ENCODE measurements at regions not wholly inside any gene's neighbourhood (a gene's known extent, or its start where the extent isn't known, plus 50 kb on each side); places are given as distances from the start of the nearest gene placed in this dataset.

GRCh38 chr5:167778228-167778627, 513.2 kb upstream of the WWC1 start:
- no peak for TF ChIP-seq CTCF (conservative IDR thresholded peaks at IDR 0.05)
- H3K27ac ChIP-seq: no peak overlapping the region

- TF ChIP-seq CTCF (conservative IDR thresholded peaks at IDR 0.05): no peak
- no peak overlapping the region for H3K27ac ChIP-seq
Measured at GRCh38 chr5:167779644-167780043, 511.8 kb upstream of the WWC1 start.

GRCh38 chr5:167780177-167780576, 511.3 kb upstream of the WWC1 start:
- no peak for TF ChIP-seq CTCF (conservative IDR thresholded peaks at IDR 0.05)
- H3K27ac ChIP-seq: no peak overlapping the region

GRCh38 chr5:167783145-167783817, 508.2 kb upstream of the WWC1 start:
- TF ChIP-seq CTCF (conservative IDR thresholded peaks at IDR 0.05): no peak
- no peak overlapping the region for H3K27ac ChIP-seq

GRCh38 chr5:167785106-167785505, 506.3 kb upstream of the WWC1 start:
- TF ChIP-seq CTCF (conservative IDR thresholded peaks at IDR 0.05): no peak
- H3K27ac ChIP-seq: no peak overlapping the region

GRCh38 chr5:167785901-167786300, 505.5 kb upstream of the WWC1 start:
- TF ChIP-seq CTCF (conservative IDR thresholded peaks at IDR 0.05): no peak
- H3K27ac ChIP-seq: no peak overlapping the region

GRCh38 chr5:167786871-167787578, 504.4 kb upstream of the WWC1 start:
- no peak for TF ChIP-seq CTCF (conservative IDR thresholded peaks at IDR 0.05)
- no peak overlapping the region for H3K27ac ChIP-seq
